ENCODE measurements at regions not wholly inside any gene's neighbourhood (a gene's known extent, or its start where the extent isn't known, plus 50 kb on each side); places are given as distances from the start of the nearest gene placed in this dataset.
A peak's percentile ranks its signal among the peaks of the same experiment; 100 is the strongest.

GRCh38 chr9:36763778-36764177 lies 191.1 kb downstream of the MELK start:
- DNase-seq (ENCODE audit: low read depth in 2 of 2), result no peak

GRCh38 chr9:36764364-36765076 lies 191.8 kb downstream of the MELK start:
- DNase-seq (ENCODE audit: low read depth in 2 of 2), result no peak

DNA sequence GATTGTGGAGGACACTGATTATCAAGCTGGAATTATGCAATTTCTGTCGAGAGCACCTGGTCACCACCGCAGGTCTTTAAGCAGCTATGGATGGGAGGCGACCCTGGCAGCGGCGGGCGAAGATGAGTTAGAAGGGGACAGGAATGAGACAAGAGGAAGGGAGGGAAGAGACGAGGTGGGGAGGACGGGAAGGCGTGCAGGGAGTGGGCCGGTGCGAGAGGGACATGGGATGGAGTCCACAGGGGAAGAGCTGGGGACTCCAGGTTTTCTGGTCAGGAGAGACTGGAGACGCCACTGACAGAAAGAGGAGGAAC lies 192.3 kb downstream of the MELK start:
- no peak for DNase-seq (ENCODE audit: low read depth in 2 of 2)

DNA sequence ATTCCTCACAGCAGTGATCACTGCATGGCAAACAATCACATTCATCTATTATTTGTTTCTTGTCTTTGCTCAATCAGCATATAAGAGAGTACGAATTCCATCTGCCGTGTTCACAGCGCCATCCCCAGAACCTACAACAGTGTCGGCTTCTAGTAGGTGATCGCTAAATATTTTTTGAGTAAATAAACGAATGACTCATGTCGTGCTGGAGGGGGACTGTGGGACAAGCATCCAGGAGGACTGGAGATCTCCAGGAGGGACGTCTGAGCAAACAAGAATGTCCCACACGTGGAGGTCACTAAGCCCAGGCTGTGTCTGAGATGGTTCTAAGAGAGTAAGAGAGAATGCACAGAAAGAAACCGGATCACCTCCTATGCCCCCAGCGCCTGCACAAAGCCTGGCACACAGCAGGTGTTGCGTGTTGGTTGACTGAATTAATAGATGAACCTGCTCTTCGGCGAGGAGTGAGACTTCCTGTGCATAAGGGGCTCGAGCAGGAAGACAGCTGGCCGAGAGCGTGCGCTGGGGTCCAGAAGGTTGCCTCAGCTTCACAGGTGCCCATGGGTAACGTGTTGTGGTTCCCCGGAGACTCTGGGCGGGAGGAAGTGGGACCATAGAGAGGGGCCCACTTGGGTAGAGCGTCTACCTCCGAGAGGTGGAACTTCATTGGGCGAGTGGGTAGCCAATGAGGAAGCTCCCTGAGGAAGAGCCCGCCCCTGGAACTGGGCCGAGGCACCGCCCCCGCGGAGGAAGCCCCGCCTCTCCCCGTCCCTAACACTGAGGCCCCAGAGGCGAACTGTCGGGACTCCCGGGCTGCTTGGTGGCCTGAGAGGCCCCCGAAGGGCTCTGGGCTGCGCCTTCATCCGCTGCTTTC lies 193.0 kb downstream of the MELK start:
- peak; percentile 75 to 86 for DNase-seq (ENCODE audit: low read depth in 2 of 2)

DNA sequence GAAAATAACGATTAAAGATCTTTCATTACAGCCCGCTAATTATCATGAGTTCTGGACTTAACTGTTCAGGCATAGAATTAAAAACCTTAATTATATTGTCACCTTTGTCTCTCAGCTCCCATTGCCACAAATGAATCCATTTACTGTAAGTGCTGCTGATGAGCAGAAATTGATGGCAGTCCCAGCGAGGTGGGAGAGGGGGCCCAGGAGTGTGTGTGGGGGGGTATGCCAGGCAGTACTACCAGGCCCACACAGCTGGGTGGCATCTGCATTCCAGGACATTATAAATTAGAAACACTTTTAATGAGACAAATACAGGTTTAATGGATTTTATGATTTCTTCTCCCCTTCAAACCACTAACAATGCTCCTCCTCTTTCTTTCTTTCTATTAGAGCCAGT lies 196.0 kb downstream of the MELK start:
- no peak for DNase-seq (ENCODE audit: low read depth in 2 of 2)

GRCh38 chr9:36770025-36770424 lies 197.3 kb downstream of the MELK start:
- DNase-seq (ENCODE audit: low read depth in 2 of 2), result no peak

GRCh38 chr9:36772449-36773403 lies 200.0 kb downstream of the MELK start:
- DNase-seq (ENCODE audit: low read depth in 2 of 2), result no peak

DNA sequence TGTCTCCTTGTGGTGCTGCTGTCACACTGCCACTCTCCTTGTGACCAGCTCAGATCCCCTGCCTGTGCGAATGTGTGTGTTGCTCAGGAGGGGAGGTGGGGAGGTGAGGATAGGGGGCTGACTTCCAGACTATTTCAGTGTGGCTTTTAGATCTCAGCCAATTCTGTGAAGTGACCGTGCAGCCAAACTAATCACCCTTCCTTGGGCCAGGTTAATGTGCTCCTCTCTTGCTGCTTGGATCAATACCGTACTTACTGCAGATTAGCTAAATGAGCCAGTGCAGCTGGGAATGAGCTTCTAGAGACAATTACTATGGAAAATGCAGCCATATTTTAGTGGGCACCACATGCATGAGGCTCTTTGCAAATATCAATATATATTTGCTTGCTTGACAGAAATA lies 206.0 kb downstream of the MELK start:
- DNase-seq (ENCODE audit: low read depth in 2 of 2), result no peak

GRCh38 chr9:36779582-36779981 lies 206.9 kb downstream of the MELK start:
- DNase-seq (ENCODE audit: low read depth in 2 of 2), result no peak

GRCh38 chr9:36780186-36780585 lies 207.5 kb downstream of the MELK start:
- DNase-seq (ENCODE audit: low read depth in 2 of 2), result no peak

DNA sequence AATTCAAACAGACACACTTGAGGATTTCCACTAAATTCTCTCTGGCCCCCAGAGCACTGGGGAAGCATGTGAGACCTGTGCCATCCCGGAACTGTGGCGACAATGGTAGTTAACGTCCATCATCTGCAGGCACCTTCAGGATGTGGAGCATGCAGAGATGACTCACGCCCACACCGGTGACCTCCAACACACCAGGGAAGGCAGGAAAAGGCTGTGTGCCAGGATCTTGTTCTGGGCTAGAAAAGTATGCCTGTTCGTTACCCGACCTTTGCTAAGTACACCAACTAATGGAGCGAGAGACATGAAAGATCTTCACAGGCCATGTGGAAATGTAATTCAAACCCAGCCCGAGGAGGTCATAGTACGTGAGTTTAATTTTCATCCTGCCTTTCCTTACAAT lies 208.8 kb downstream of the MELK start:
- DNase-seq (ENCODE audit: low read depth in 2 of 2), result no peak

All from stimulated activated CD4-positive, alpha-beta T cell treated with anti-CD3 and anti-CD28 coated beads, Interleukin-12 subunit alpha, Interleukin-12 subunit beta, amount 100 ng/mL, for 24 hours (primary cell).